GM12865 (cell line): ENCODE measurements at regions not wholly inside any gene's neighbourhood (a gene's known extent, or its start where the extent isn't known, plus 50 kb on each side); places are given as distances from the start of the nearest gene placed in this dataset.

ENCODE experiments used
- DNase-seq: peaks from one replicate; pipeline ENCODE4 v3.0.0; 2010; ENCODE audit warnings: low read depth
- H3K4me3 ChIP-seq: 2 replicates; pipeline ENCODE4 v1.5.1; 2011; ENCODE audit warnings: mild to moderate bottlenecking, low read depth, low read length, control low read depth
- TF ChIP-seq, protein P1 (sequence below): IDR thresholded peaks from 2 replicates; pipeline ENCODE4 v1.5.1; 2011; ENCODE audit warnings: low read length, control low read depth, low read depth, inconsistent platforms; ENCODE audit not compliant: insufficient read depth; ENCODE audit errors: missing control alignments

- TF ChIP-seq, protein P1, sequence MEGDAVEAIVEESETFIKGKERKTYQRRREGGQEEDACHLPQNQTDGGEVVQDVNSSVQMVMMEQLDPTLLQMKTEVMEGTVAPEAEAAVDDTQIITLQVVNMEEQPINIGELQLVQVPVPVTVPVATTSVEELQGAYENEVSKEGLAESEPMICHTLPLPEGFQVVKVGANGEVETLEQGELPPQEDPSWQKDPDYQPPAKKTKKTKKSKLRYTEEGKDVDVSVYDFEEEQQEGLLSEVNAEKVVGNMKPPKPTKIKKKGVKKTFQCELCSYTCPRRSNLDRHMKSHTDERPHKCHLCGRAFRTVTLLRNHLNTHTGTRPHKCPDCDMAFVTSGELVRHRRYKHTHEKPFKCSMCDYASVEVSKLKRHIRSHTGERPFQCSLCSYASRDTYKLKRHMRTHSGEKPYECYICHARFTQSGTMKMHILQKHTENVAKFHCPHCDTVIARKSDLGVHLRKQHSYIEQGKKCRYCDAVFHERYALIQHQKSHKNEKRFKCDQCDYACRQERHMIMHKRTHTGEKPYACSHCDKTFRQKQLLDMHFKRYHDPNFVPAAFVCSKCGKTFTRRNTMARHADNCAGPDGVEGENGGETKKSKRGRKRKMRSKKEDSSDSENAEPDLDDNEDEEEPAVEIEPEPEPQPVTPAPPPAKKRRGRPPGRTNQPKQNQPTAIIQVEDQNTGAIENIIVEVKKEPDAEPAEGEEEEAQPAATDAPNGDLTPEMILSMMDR: no peak
- H3K4me3 ChIP-seq: no peak overlapping the region
- no peak for DNase-seq
Measured at GRCh38 chr2:66865161-66865560, 430.2 kb downstream of the MEIS1 start.

DNA sequence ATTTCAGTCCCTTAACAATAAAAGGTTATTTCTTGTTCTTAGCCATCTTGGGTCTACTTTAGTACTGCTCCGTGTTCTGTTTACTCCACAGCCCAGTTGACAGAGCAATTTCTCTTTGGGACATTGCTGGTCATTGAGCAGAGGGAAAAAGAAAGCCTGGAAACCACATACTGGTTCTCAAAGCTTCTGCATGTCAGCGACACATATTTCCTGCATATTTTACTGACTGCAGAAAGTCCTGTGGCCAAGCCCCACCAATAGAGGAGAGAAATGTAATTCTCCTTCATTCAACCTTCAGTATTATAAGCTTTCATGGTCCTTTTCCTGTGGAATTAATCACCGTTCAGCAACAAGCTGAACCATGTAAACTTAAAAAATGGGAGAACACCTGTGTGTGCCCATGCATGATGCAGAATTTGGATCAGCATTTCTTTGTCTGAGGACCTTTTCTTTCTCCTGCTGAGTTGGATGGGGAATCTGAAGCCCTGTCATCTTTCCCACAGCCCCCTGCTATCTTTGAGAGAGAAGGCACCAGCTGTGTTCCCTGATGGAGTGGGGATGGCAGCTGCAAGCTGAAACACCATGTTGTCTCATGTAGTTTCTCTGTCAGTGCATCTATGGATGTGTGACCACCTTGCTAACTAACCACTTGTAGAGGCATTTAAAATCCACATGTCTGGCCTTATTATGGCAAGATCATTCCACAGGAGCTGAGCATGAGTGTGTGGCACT lies 431.6 kb downstream of the MEIS1 start:
- TF ChIP-seq, protein P1: no peak
- DNase-seq: no peak
- no peak overlapping the region for H3K4me3 ChIP-seq

GRCh38 chr2:66867063-66867441 lies 432.1 kb downstream of the MEIS1 start:
- H3K4me3 ChIP-seq: no peak overlapping the region
- TF ChIP-seq, protein P1: no peak
- DNase-seq: no peak

GRCh38 chr2:66869076-66869475 lies 434.2 kb downstream of the MEIS1 start:
- TF ChIP-seq, protein P1: no peak
- DNase-seq: no peak
- H3K4me3 ChIP-seq: no peak overlapping the region

- no peak for DNase-seq
- H3K4me3 ChIP-seq: no peak overlapping the region
- TF ChIP-seq, protein P1: no peak
Measured at GRCh38 chr2:66872081-66872985, 437.4 kb downstream of the MEIS1 start.

DNA sequence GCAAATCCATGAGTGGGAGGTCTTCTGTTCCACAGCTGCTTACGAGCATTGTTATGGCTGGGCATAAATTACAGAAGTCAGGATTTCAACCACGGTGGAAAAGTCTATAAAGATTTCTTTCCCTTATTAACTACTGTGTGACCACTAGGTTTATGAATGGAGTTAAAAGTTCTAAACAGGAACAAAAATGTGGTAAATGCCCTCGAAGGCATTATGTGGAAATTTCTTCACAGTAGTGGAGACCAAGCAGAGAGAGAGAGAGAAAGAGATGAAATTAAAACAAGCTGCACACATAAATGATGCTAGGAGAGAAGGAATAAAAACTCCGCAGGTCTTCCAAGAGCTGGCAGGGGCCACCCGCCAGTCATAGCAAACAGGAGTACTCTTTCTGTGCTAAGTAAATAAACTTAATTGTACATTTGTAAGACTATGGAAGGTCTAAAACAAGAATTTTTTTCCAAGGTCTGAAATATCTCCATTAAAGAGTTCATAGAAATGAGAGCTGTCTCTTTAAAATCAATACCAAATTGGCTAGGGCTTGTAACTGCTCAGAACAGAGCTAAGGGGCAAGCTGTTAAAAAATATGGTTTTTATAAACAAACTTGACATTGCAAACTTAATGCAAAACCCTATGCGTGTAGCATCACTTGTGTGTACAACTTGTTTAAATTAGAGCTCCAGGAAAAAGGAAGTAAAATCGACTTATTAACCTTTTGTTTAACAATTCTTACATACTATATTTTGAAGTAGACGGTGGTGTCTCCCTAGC lies 438.2 kb downstream of the MEIS1 start:
- TF ChIP-seq, protein P1: no peak
- no peak for DNase-seq
- no peak overlapping the region for H3K4me3 ChIP-seq
